Amygdala (tissue), 56 donors: ENCODE measurements at regions not wholly inside any gene's neighbourhood (a gene's known extent, or its start where the extent isn't known, plus 50 kb on each side); places are given as distances from the start of the nearest gene placed in this dataset.
"Not testable (repeated sequence)": the region's sequence is repeated elsewhere in the genome, so short reads cannot be mapped to it uniquely, and the experiment has no call there.

Experiments
- DNase-seq, 56 donors: peaks; one replicate each; lab custom pipeline; 2025; lab: John Stamatoyannopoulos, UW

DNA sequence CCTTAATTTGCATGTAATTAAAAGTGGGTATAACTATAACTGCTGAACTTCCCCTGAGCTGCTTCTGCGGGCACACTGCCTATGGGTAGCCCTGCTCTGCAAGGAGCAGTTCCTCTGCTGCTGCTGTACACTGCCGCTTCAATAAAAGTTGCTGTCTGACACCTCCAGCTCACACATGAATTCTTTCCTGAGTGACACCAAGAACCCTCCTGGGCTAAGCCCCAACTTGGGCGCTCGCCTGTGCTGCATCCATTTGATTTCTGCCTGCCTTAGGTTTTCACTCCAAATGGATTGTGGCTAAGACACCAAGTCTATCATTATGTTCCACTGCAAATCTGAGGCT, 215.7 kb downstream of the ANAPC1 start:
- no peak for DNase-seq

DNA sequence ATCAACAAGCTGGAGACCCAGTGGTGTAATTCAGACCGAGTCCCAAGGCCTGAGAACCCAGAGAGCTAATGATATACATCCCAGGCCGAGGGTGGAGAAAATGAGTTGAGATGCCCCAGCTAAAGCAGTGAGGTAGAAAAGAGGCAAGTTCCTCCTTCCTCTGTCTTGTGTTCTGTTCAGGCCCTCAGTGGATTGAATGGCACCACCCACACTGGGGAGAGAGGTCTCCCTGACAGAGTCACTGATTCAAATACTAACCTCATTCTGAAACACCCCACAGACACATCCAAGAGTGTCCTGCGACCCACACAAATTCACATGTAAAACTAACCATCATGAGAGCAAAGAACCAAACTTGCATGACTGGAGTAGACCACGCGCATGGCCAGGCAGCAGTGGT, 215.3 kb downstream of the ANAPC1 start:
- no peak for DNase-seq

DNA sequence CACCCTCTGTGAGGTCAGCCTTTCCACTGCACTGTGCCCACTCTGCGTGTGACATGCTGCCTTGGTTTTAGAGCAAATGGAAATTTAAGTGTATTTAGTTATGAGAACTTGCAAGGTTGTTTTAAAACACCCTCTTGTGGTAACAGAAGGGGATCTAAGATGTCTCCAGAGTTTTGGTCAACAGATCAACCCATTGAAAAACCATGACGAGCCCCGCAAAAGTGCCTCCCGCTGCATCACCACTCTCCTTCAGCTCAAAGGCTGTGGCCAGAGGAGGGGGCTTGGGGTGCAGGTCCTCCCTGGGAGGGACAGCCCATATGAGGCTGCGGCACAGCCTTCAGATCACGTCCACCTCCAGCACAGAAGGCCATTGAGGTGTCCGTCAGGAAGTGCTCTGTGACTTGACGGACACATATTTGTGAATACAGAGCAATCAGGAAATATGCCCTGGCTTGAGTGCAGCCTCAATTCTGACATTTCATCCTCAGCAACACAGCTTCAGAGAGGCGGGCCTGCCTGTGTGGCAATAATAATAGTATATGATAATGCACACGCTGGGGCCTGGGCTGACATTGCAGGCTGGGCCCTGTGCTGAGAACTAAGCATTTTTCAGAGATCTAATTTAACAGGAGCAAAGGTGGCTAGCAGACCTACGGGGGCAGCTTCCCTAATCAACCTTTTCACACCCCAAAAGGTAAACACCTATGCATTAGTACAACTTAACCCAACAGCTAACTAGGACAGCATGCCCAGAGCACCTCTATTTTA, 213.9 kb downstream of the ANAPC1 start:
- no peak for DNase-seq

DNA sequence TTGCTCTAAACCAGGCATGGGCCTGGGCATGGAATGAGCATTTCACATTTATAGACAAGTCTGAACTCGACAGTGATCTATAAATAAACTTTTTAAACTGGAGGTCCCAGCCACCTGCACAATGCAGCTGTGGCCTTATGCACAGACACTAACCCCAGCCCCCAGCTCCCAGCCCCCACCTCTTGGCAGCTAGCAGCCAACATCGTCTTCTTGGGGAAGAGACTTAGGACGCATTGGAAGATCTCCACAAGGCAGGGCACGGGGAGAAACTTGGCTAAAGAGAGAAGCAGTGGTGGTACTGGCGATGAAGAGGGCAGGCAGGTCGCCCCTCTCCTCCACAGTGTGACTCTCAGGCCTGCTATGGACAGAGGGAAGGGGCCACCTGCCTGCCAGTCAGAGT, 213.2 kb downstream of the ANAPC1 start:
- no peak for DNase-seq

DNA sequence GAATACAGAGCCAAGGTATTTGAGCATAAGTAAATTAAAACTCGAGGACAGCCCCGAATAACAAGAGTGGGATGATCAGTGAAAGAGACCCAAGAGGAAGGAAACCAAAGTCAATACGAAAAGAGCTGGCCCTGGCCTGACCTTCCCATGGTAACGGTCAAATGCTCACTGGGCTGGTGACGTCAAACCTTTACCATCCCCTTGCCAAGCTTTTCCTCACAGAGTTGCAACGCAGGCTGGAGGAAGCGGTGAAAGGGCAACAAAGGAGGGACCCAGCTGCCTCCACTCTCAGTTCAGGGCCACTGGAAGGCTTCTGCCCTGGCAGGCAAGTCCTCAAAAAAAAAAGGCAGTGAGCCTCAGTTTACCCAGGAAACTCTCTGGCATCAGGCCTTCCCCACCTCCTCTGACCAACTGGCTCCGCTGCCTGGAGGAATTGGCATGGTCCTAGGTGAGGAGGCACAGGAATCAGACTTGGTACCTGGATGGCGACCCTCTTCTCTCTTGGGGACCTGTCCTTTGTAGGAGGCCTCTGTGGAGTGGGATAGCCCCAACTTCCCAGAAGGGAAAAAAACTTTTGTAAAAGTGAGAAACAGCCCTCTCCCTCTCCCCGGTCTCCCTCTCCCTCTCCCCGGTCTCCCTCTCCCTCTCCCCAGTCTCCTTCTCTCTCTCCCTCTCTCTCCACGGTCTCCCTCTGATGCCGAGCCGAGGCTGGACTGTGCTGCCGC, 212.4 kb downstream of the ANAPC1 start:
- no peak for DNase-seq

DNA sequence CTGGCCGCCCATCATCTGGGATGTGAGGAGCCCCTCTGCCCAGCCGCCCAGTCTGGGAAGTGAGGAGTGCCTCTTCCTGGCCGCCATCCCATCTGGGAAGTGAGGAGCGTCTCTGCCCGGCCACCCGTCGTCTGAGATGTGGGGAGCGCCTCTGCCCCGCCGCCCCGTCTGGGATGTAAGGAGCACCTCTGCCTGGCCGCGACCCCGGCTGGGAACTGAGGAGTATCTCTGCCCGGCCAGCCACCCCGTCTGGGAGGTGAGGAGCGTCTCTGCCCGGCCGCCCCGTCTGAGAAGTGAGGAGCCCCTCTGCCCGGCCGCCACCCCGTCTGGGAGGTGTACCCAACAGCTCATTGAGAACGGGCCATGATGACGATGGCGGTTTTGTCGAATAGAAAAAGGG, 211.4 kb downstream of the ANAPC1 start:
- not testable (repeated sequence) for DNase-seq

DNA sequence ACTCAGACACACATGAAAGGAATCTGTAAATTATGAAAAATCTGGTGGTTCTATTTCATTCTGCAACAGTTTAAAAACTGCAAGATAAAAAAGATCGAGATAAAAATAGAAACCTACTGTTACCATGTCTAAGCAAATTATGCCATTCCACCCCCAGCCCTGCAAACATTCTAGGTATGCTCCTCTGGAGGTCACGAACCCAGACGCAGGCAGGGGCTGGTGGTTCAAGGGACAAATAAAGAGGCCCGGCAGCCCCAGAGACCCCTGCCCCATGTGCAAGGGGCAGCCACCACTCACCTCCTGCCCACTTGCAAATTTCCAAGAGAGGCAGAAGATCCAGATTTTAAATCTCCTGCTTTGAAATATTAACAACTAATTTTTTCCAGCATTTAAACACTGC, 210.5 kb downstream of the ANAPC1 start:
- peak in 1 of 56 donors; percentile 9 for DNase-seq

DNA sequence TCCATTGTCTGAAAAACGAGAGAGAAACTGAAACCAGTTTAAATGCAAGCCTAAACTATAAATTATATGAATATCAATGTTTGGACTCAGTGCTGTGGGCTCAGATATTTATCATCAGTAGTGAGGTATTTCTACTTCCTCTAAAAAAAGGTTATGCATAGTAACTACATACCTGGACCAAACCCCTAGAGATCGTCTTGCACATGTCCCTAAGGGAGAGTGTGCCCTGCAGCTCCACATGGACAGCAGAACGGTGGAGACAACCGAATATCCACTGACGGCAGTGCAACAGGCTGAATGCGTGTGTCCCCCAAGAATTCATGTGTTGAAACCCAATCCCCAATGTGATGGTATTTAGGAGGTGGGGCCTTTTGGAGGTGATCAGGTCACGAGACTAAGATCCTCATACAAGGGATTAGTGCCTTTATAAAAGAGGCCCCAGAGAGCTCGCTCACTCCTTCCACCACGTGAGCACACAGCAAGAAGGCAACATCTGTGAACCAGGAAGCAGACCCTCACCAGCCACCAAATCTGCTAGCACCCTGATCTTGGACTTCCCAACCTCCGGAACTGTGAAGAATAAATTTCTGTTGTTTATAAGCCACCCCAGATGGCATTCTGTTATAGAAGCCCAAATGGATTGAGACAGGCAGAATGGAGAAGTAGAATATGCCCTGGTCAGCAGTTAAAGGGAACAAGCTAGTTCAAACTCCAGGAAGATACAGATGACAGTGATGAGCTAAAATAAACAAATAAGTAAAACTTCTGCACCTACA, 208.4 kb downstream of the ANAPC1 start:
- no peak for DNase-seq

DNA sequence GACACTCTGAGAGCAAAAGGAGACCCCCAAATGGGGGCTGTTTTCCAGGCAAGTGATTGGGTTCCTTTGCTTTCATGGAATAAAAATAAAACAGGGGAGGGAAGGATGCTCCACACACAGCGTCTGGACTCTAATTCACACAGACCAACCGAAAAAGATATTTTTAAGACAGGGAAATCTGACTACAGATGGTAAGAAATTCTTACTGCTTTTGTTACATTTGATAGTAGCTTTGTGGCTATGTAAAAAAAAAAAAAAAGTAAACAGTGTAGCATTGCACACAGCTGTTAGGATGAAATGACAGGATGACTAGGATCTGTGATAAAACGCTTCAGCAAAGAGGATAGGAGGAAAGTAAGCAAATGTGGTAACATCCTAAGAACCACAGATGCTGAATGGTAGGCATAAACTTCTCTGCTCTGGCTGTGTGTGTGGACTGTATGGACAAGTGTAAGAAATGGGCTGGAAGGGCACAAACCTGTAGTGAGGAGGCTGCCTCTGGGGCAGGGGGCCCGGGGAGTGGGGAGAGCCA, 207.6 kb downstream of the ANAPC1 start:
- DNase-seq, result no peak

DNA sequence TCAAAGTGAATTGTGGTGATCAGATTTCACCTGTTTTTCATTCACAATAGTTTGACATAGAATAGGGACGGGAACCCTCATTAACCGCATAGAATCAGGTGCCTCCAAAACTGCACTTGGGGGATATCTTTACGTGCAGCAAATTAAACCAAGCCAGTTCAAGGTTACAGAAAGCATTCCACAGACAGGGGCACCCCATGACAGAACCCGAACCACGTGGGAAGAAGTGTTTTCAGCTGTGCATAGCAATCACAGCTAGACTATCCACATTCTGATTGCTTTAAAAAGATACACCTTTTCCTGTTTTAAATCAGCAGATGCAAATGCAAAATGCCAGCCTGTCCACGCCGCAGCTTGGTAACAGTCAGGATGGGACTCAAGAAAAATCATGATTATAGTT, 205.8 kb downstream of the ANAPC1 start:
- no peak for DNase-seq

DNA sequence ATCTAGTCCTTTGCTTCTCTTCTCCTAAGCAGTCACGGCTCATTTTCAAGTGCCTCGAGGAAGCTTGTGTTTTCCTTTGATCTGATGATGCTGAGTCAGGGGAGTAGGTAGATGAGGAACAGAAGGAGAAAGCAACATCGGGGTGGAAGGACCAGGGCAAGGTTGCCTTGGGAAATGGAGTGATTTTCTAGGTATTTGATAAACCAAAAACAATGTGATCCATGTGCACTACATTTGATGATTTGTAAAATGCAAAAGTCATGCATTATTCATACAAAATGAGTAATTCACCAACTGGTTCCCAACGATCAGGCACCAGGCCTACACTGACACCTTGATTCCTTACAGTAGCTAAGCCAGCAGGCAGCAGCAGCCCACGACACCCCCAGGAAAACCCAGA, 205.3 kb downstream of the ANAPC1 start:
- no peak for DNase-seq

DNA sequence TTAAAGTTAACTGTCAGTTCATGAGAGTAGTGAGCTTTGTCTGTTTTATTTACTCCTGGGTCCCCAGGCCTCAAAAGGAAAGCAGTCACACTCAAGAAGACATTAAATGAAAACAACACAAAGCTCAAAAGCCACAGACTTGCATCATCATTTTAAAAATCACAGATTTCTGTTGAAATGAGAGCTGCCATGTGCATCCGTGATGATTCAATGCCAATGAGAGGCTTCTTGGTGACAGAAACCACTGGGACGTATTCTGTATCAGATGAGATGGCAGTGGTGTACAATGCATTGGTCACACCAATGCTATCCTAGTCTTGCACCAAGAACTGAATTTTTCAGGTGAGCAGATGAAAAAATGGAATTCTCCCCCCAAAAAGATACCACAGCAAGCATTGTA, 204.8 kb downstream of the ANAPC1 start:
- DNase-seq, result no peak

DNA sequence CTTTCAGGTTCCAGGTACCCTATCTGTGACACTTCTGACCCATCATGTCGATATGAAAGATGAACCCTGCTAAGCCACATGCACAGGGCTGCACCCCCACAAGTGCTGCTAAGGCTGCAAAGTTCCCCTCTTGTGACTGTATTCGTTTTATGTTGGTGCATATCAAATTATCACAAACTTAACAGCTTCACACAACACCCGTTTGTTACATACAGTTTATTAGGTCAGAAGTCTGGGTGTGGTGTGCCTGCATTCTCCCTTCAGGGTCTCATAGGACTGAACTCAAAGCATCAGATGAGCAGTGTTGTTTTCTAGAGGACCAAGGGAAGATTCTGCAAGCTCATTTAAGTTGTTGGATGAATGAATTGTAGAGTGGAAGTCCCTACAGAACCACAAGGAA, 199.4 kb downstream of the ANAPC1 start:
- no peak for DNase-seq

DNA sequence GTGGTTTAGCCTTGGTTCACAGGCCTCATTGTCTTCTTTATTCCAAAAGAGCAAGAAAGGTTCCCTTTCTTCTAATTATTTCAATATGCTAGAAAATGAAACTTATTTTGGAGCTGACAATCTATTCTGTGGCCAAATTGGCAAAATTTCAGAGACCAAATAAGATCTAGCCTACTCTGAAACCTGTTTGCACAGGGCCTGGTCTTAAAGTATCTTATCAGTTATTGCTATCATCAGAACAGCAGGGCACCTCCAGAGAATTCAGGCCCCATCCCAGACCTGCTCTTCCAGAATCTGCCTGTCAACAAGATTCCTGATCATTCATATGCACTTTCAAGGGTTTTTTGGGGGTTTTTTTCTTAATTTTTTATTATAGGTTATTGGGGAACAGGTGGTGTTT, 198.7 kb downstream of the ANAPC1 start:
- DNase-seq, result no peak

DNA sequence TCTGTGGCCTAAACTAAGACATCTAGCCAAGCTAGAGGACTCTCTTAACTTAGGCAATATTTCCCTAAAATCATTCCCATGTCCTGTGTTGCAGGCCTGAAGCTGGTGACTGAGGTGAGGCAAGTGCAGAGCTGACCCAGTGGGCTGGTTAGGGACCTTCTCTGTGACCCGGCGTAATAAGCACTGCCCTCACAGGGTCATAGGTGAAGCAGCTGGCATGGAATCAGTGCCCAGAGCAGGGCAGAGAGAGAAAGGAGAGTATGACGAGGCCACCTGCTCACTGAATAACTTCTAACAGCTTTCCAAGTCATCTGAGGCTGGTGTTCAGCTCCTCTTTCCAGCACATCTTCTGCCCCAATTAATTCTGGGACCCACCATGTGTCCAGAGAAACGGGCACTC, 197.0 kb downstream of the ANAPC1 start:
- no peak for DNase-seq

DNA sequence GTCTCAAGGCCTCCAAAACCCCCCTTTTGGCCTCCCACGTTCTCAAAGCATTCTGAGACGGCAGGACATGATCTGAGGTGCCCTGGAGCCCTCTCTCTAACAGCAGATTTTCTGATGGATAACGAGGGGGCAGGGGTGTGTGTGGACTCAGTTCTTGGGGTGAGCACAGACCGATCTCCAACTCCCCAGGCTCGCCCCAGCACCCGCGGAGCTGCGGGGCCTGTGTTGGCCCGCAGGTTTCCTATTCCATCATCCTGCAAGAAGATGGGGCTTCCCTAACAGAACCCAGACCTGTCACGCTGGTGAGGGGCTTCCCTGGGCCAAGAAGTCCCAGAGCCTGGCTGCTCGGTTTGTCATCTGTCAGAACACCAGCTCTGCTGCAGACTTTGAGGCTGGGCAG, 196.1 kb downstream of the ANAPC1 start:
- DNase-seq, result no peak

DNA sequence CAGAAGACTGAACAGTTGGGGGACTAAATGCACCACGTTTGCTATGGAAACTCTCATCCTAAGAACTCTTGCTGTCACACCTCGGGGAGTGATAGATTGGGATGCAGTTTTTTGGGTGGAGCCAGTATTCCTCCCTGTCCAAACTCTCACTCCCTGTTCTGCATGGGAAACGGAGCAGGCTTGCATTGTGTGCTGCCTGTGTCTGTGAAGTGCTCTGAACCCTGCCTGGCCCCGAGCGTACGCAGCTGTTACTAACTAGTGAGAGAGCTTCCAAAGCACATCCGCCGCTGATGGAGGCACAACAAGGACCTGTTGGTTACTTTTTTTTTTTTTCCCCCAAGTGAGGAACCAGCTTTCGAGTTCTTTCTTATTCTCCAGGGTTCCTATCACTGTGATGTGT, 195.5 kb downstream of the ANAPC1 start:
- no peak for DNase-seq

DNA sequence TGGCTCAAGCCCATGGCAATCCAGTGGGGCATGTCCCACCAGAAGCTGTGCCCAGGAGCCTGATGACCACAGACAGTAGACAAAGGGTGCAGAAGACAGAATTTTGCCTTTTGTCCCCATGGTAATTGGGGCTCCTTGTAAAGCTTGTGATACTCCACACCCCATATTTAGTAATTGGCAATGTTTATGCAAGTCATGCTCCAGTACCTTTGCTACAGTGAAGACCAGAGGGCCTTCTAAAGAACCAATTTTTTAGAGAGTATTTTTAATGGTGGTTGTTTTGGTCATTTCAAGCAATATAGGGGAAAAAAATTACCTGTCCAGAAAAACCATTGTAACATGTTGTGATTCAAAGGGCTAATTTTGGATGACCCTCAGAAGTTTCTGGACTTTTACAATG, 194.8 kb downstream of the ANAPC1 start:
- no peak for DNase-seq

DNA sequence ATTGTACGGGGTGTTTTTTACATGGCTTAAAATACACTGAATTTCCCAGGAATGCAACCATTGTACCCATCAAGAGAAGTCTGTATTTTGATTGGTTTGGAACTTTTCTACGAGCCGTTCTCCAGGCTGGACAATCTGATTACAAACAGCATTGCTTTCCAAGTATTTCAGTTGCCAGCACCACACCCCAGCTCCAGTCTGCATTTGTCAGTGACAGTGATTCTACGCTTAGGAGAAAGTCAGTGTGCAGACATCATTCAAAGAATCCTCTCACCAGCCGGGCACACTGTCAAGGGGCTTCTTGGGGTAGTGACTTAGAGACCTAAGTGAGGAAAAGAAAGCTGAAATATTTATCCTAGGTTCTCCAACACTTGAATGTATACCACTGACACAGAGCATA, 194.1 kb downstream of the ANAPC1 start:
- no peak for DNase-seq

DNA sequence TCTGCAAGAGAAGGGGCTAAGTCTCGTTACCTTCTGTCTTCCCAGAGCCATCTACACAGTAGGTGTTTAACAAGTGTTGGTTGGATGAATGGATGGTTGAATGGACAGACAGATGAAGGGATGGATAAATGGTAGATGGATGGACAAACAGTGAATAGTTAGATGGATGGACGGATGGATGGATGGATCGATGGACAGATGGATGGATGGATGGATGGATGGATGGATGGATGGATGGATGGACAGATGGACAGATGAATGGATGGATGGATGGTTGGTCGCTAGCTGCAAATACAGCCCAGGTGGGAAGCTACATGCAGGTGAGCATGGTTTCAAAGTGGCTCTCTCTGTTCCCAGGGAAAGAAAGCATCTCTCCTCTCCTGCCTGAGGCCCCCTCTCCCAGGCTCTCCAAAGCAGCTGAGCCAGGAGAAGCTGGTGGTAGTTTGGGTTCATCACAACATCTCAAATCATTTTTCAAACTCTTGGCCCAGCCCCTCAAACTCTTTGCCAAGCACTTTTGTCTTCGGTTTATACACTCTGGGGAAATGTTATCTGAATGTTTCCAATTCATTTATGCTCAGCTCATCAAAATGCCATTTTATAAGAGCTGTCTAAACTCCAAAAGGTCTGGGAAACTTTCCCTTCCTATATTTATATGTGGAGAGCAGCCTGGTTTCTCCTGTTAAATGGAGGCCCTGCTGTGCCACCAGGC, 192.7 kb downstream of the ANAPC1 start:
- no peak for DNase-seq

DNA sequence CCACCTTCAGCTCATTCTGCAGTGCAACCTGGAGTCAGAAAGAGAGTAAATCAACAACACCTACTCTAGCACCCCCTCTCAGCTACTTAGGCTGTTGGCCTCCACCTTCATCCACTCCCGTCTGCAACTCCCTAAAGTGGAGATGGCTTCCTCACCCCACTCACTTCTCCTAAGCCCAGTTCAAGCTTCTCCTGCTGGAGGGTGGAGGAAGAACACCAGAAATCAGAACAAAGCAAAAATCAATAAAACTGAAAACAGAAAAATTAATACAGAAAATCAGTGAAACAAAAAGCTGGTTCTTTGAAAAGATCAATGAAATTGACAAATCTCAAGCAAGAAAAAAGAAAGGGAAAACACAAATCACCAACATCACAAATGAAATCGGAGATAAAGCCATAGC, 191.7 kb downstream of the ANAPC1 start:
- no peak for DNase-seq
